NT2/D1 (cell line): ENCODE measurements at regions not wholly inside any gene's neighbourhood (a gene's known extent, or its start where the extent isn't known, plus 50 kb on each side); places are given as distances from the start of the nearest gene placed in this dataset.
"Not testable (repeated sequence)": the region's sequence is repeated elsewhere in the genome, so short reads cannot be mapped to it uniquely, and the experiment has no call there.

Experiments
- SUZ12 ChIP-seq: IDR thresholded peaks from 2 replicates; pipeline ENCODE4 v1.6.1; 2011; ENCODE audit not compliant: insufficient read length, insufficient read depth; ENCODE audit errors: extremely low read depth
- YY1 ChIP-seq: IDR thresholded peaks from 2 replicates; pipeline ENCODE4 v1.6.1; 2011; ENCODE audit not compliant: insufficient read length, insufficient read depth
- ZNF274 ChIP-seq: IDR thresholded peaks from 2 replicates; pipeline ENCODE4 v1.6.1; 2011; ENCODE audit warnings: mild to moderate bottlenecking, low read depth, low read length

GRCh38 chr9:104323967-104324694, 179.9 kb upstream of the OR13F1 start:
- TF ChIP-seq YY1, ZNF274, SUZ12: not testable (repeated sequence)
